H9 (cell line): ENCODE measurements at regions not wholly inside any gene's neighbourhood (a gene's known extent, or its start where the extent isn't known, plus 50 kb on each side); places are given as distances from the start of the nearest gene placed in this dataset.

Source experiments
- DNase-seq: peaks from one replicate; pipeline ENCODE4 v3.0.0-alpha.2; 2017
- H2AFZ ChIP-seq: one replicate; pipeline ENCODE4 v1.6.1; 2013; ENCODE audit warnings: mild to moderate bottlenecking, low read length, control low read depth, moderate library complexity
- H2AK5ac ChIP-seq: 2 replicates; pipeline ENCODE4 v1.6.1; 2013; ENCODE audit warnings: low read length, control low read depth, mixed read lengths; ENCODE audit not compliant: insufficient read length
- H2BK120ac ChIP-seq: one replicate; pipeline ENCODE4 v1.6.1; 2013; ENCODE audit warnings: low read depth, mild to moderate bottlenecking, low read length, control low read depth, inconsistent platforms; ENCODE audit not compliant: poor library complexity, severe bottlenecking
- H2BK12ac ChIP-seq: 2 replicates; pipeline ENCODE4 v1.6.1; 2013; ENCODE audit warnings: low read length, control low read depth, mixed read lengths, low read depth; ENCODE audit not compliant: insufficient read length
- H2BK15ac ChIP-seq: 2 replicates; pipeline ENCODE4 v1.6.1; 2013; ENCODE audit warnings: low read depth, low read length, control low read depth
- H2BK20ac ChIP-seq: one replicate; pipeline ENCODE4 v1.6.1; 2013; ENCODE audit warnings: low read depth, mild to moderate bottlenecking, low read length, control low read depth, inconsistent platforms; ENCODE audit not compliant: poor library complexity, severe bottlenecking
- H2BK5ac ChIP-seq: 2 replicates; pipeline ENCODE4 v1.6.1; 2013; ENCODE audit warnings: low read length, control low read depth, mixed read lengths; ENCODE audit not compliant: insufficient read length
- H3K14ac ChIP-seq: 2 replicates; pipeline ENCODE4 v1.6.1; 2013; ENCODE audit warnings: low read length, control low read depth; ENCODE audit not compliant: insufficient read depth
- H3K18ac ChIP-seq: 2 replicates; pipeline ENCODE4 v1.6.1; 2013; ENCODE audit warnings: low read depth, mild to moderate bottlenecking, mixed read lengths, low read length, control low read depth; ENCODE audit not compliant: insufficient read length
- H3K23ac ChIP-seq: 2 replicates; pipeline ENCODE4 v1.6.1; 2013; ENCODE audit warnings: low read length, control low read depth, mixed read lengths, low read depth; ENCODE audit not compliant: insufficient read length
- H3K23me2 ChIP-seq: 2 replicates; pipeline ENCODE4 v1.6.1; 2013; ENCODE audit warnings: low read depth, mild to moderate bottlenecking, mixed read lengths, low read length, control low read depth; ENCODE audit not compliant: insufficient read length, poor library complexity, severe bottlenecking
- H3K27ac ChIP-seq: 2 replicates; pipeline ENCODE4 v1.5.1; 2013; ENCODE audit warnings: low read length, control low read depth, mixed read lengths, low read depth; ENCODE audit not compliant: insufficient read length
- H3K27me3 ChIP-seq: 2 replicates; pipeline ENCODE4 v1.6.1; 2013; ENCODE audit warnings: low read length, control low read depth, inconsistent platforms; ENCODE audit not compliant: insufficient read depth
- H3K4ac ChIP-seq: 2 replicates; pipeline ENCODE4 v1.6.1; 2013; ENCODE audit warnings: low read depth, mild to moderate bottlenecking, control low read depth, inconsistent platforms, low read length, moderate library complexity
- H3K4me1 ChIP-seq: 2 replicates; pipeline ENCODE4 v1.6.1; 2013; ENCODE audit warnings: low read length, control low read depth, inconsistent platforms; ENCODE audit not compliant: insufficient read depth
- H3K4me2 ChIP-seq: 2 replicates; pipeline ENCODE4 v1.6.1; 2013; ENCODE audit warnings: low read length, control low read depth, mixed read lengths; ENCODE audit not compliant: insufficient read length, insufficient read depth
- H3K56ac ChIP-seq: 2 replicates; pipeline ENCODE4 v1.6.1; 2013; ENCODE audit warnings: low read depth, mild to moderate bottlenecking, mixed read lengths, low read length, control low read depth; ENCODE audit not compliant: insufficient read length
- H3K79me1 ChIP-seq: 2 replicates; pipeline ENCODE4 v1.6.1; 2013; ENCODE audit warnings: low read depth, mild to moderate bottlenecking, moderate library complexity, low read length, control low read depth, inconsistent platforms; ENCODE audit not compliant: insufficient read depth, poor library complexity, severe bottlenecking
- H3K79me2 ChIP-seq: 2 replicates; pipeline ENCODE4 v1.6.1; 2013; ENCODE audit warnings: low read length, control low read depth, inconsistent platforms; ENCODE audit not compliant: insufficient read depth
- H3K9ac ChIP-seq: 2 replicates; pipeline ENCODE4 v1.6.1; 2013; ENCODE audit warnings: low read length, control low read depth, mixed read lengths; ENCODE audit not compliant: insufficient read length; ENCODE audit errors: extremely low read depth
- H3K9me3 ChIP-seq: one replicate; pipeline ENCODE4 v1.6.1; 2013; ENCODE audit warnings: low read depth, low read length, inconsistent platforms; ENCODE audit not compliant: control insufficient read depth
- H3T11ph ChIP-seq: one replicate; pipeline ENCODE4 v1.6.1; 2013; ENCODE audit warnings: mild to moderate bottlenecking, low read length, control low read depth, inconsistent platforms
- H4K20me1 ChIP-seq: one replicate; pipeline ENCODE4 v1.6.1; 2013; ENCODE audit not compliant: control insufficient read depth, insufficient read length, insufficient read depth
- H4K5ac ChIP-seq: 2 replicates; pipeline ENCODE4 v1.6.1; 2013; ENCODE audit warnings: low read depth, mild to moderate bottlenecking, mixed read lengths, low read length, control low read depth; ENCODE audit not compliant: insufficient read length
- H4K8ac ChIP-seq: replicated peaks from 2 replicates; pipeline ENCODE4 v1.6.1; 2013; ENCODE audit warnings: low read length, control low read depth, mixed read lengths, low read depth; ENCODE audit not compliant: insufficient read length
- H4K91ac ChIP-seq: 2 replicates; pipeline ENCODE4 v1.6.1; 2013; ENCODE audit warnings: low read depth, mild to moderate bottlenecking, moderate library complexity, mixed read lengths, low read length, control low read depth; ENCODE audit not compliant: insufficient read length
- H3K27ac Mint-ChIP-seq, 3 experiments: 2 replicates in 2 of 3; 3 replicates in 1 of 3; pipeline ENCODE4 v1.8.0; 2020 to 2021; ENCODE audit warnings: mixed read lengths in 3 of 3, mild to moderate bottlenecking in 1 of 3, moderate library complexity in 1 of 3
- H3K27me3 Mint-ChIP-seq: 2 replicates; pipeline ENCODE4 v1.8.0; 2021; ENCODE audit warnings: low read depth, mild to moderate bottlenecking, moderate library complexity, mixed read lengths
- H3K36me3 Mint-ChIP-seq, 3 experiments: 2 replicates in 2 of 3; 3 replicates in 1 of 3; pipeline ENCODE4 v1.8.0; 2020 to 2021; ENCODE audit warnings: low read depth in 3 of 3, mixed read lengths in 3 of 3; ENCODE audit not compliant: insufficient read depth in 1 of 3
- H3K4me1 Mint-ChIP-seq, 2 experiments: 2 replicates each; pipeline ENCODE4 v1.8.0; 2020; ENCODE audit warnings: mixed read lengths in 2 of 2
- H3K4me3 Mint-ChIP-seq, 2 experiments: 2 replicates in 1 of 2; 3 replicates in 1 of 2; pipeline ENCODE4 v1.8.0; 2020 to 2021; ENCODE audit warnings: mild to moderate bottlenecking in 2 of 2, mixed read lengths in 2 of 2, moderate library complexity in 1 of 2
- H3K9me3 Mint-ChIP-seq, 2 experiments: 2 replicates in 1 of 2; 3 replicates in 1 of 2; pipeline ENCODE4 v1.8.0; 2020; ENCODE audit warnings: mild to moderate bottlenecking in 2 of 2, mixed read lengths in 2 of 2, moderate library complexity in 1 of 2
- WGBS: extraction: QIAGEN DNeasy Blood & Tissue Kit; methylation state at CpG from one replicate; pipeline ENCODE4 v1.1.7; 2013; ENCODE audit warnings: missing lambda C conversion rate, low lambda C conversion rate, mixed read lengths; ENCODE audit not compliant: insufficient read length; ENCODE audit errors: extremely low coverage; 5-methylcytosine and 5-hydroxymethylcytosine counted together
- TF ChIP-seq, protein P1 (sequence below): fragments of 200-600 bp; sonication (generic); conservative IDR thresholded peaks from 3 replicates; pipeline ENCODE4 v1.8.0; 2021; ENCODE audit warnings: antibody characterized with exemption, mild to moderate bottlenecking

DNA sequence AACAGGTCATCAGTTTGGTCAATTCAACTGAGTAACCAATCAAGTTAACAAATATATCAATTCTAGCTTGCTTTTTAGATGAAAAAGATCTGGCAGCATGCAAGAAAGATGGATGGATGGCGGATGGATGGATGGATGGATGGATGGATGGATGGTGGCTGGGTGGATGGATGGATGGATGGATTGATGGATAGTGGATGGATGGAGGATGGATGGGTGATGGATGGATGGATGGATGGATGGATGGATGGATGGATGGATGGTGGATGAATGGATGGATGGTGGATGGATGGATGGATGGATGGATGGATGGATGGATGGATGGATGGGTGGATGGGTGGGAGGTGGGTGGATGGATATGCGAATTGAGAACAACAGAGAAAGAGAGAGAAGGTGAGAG, 303.7 kb upstream of the IGF1R start:
- no CpG with 5 or more reads among the region's 2 CpGs for WGBS
- H3K23ac ChIP-seq = no peak overlapping the region
- no peak overlapping the region for H2BK120ac ChIP-seq
- no peak overlapping the region for H3K27ac ChIP-seq
- H3K4me3 Mint-ChIP-seq = no peak overlapping the region
- H3K9ac ChIP-seq = no peak overlapping the region
- peaks cover 0 to 3% of the 10 kb centered on the region in 2 experiments; a peak in 3 of 5 replicates for H3K9me3 Mint-ChIP-seq
- no peaks in the 10 kb centered on the region for H3K79me1 ChIP-seq
- no peak overlapping the region for H3K4ac ChIP-seq
- no peaks in the 10 kb centered on the region for H3K79me2 ChIP-seq
- H3K27me3 ChIP-seq = no peaks in the 10 kb centered on the region
- no peak overlapping the region for H2BK5ac ChIP-seq
- no peak overlapping the region for H3K56ac ChIP-seq
- H3K4me1 Mint-ChIP-seq = peaks cover 6 to 8% of the 10 kb centered on the region in 2 experiments; a peak in 3 of 4 replicates
- no peak overlapping the region for H4K5ac ChIP-seq
- H2BK12ac ChIP-seq = no peak overlapping the region
- no peak overlapping the region for H3K4me2 ChIP-seq
- H2AK5ac ChIP-seq = no peak overlapping the region
- no peak overlapping the region for H3K18ac ChIP-seq
- no peak overlapping the region for H2BK15ac ChIP-seq
- H4K8ac ChIP-seq = no peak overlapping the region
- no peak overlapping the region for H2AFZ ChIP-seq
- no peaks in the 10 kb centered on the region; a peak in 1 of 7 replicates for H3K36me3 Mint-ChIP-seq
- TF ChIP-seq, protein P1, sequence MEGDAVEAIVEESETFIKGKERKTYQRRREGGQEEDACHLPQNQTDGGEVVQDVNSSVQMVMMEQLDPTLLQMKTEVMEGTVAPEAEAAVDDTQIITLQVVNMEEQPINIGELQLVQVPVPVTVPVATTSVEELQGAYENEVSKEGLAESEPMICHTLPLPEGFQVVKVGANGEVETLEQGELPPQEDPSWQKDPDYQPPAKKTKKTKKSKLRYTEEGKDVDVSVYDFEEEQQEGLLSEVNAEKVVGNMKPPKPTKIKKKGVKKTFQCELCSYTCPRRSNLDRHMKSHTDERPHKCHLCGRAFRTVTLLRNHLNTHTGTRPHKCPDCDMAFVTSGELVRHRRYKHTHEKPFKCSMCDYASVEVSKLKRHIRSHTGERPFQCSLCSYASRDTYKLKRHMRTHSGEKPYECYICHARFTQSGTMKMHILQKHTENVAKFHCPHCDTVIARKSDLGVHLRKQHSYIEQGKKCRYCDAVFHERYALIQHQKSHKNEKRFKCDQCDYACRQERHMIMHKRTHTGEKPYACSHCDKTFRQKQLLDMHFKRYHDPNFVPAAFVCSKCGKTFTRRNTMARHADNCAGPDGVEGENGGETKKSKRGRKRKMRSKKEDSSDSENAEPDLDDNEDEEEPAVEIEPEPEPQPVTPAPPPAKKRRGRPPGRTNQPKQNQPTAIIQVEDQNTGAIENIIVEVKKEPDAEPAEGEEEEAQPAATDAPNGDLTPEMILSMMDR = no peak
- no peaks in the 10 kb centered on the region for H3K23me2 ChIP-seq
- H3K14ac ChIP-seq = no peak overlapping the region
- no peak overlapping the region for H4K91ac ChIP-seq
- no peak overlapping the region for H2BK20ac ChIP-seq
- no peak overlapping the region for H3K27ac Mint-ChIP-seq
- no peaks in the 10 kb centered on the region for H3K4me1 ChIP-seq
- H3K9me3 ChIP-seq = no peaks in the 10 kb centered on the region
- H3K27me3 Mint-ChIP-seq = peaks cover 10% of the 10 kb centered on the region
- no peak overlapping the region for H3T11ph ChIP-seq
- no peaks in the 10 kb centered on the region for H4K20me1 ChIP-seq
- no peak for DNase-seq
